ENCODE measurements at regions not wholly inside any gene's neighbourhood (a gene's known extent, or its start where the extent isn't known, plus 50 kb on each side); places are given as distances from the start of the nearest gene placed in this dataset.

DNA sequence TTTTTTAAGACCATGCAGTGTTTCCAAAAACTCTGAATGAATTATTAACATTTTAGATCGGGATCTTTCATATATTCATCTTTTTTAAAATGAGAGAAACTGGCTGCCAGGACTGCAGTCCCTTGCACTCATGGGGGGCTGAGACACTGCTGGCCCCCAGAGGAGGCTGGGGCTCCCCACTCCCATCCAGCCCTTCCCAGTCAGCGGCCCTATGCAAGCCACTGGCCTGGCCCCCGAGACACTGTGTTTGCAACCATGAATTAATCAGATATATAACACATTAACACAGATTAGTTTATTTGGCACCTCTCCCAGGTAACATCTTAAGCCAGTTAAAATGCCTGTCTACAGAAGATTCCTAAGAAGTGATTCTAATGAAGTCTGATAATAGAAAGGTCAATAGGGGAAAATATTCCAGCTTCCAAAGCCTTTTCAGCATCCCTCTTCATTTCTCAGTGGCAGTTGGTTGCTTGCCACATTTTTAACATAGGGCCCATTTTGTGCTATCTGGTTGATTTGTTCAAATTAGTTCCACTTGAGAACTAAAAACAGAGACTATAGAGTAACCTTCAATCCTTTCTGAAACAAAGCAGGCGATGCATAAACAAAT, 184.4 kb upstream of the FBXL4 start:
- TF ChIP-seq CTCF (IDR thresholded peaks at IDR 0.05) (no peak), POLR2A (IDR thresholded peaks at IDR 0.05) (no peak)
